NCI-H1048 (cell line): ENCODE measurements at regions not wholly inside any gene's neighbourhood (a gene's known extent, or its start where the extent isn't known, plus 50 kb on each side); places are given as distances from the start of the nearest gene placed in this dataset.
"Not testable (repeated sequence)": the region's sequence is repeated elsewhere in the genome, so short reads cannot be mapped to it uniquely, and the experiment has no call there.

ENCODE experiments used
- DNase-seq: peaks from one replicate; lab custom pipeline; 2025; lab: John Stamatoyannopoulos, UW

GRCh38 chr1:5733596-5733995, 258.6 kb downstream of the NPHP4 start:
- no peak for DNase-seq

GRCh38 chr1:5731110-5731423, 261.2 kb downstream of the NPHP4 start:
- DNase-seq, result no peak

GRCh38 chr1:5730272-5731109, 261.7 kb downstream of the NPHP4 start:
- no peak for DNase-seq

- DNase-seq, result no peak
Observed at GRCh38 chr1:5729636-5730145, 262.5 kb downstream of the NPHP4 start.

GRCh38 chr1:5728663-5729355, 263.4 kb downstream of the NPHP4 start:
- no peak for DNase-seq

GRCh38 chr1:5727871-5728643, 264.2 kb downstream of the NPHP4 start:
- DNase-seq, result no peak

GRCh38 chr1:5727191-5727590, 265.0 kb downstream of the NPHP4 start:
- no peak for DNase-seq

- not testable (repeated sequence) for DNase-seq
Observed at GRCh38 chr1:5726586-5727184, 265.5 kb downstream of the NPHP4 start.

GRCh38 chr1:5725855-5726585, 266.2 kb downstream of the NPHP4 start:
- DNase-seq, result no peak

GRCh38 chr1:5725406-5725805, 266.8 kb downstream of the NPHP4 start:
- no peak for DNase-seq

GRCh38 chr1:5724847-5725246, 267.4 kb downstream of the NPHP4 start:
- DNase-seq, result no peak

GRCh38 chr1:5722635-5723164, 269.5 kb downstream of the NPHP4 start:
- DNase-seq, result no peak

GRCh38 chr1:5721634-5722215, 270.5 kb downstream of the NPHP4 start:
- DNase-seq, result no peak

- DNase-seq, result no peak
Observed at GRCh38 chr1:5720936-5721335, 271.3 kb downstream of the NPHP4 start.

GRCh38 chr1:5720484-5720883, 271.7 kb downstream of the NPHP4 start:
- no peak for DNase-seq

- DNase-seq, result no peak
Observed at GRCh38 chr1:5720045-5720444, 272.2 kb downstream of the NPHP4 start.

GRCh38 chr1:5718831-5719632, 273.2 kb downstream of the NPHP4 start:
- no peak for DNase-seq

- DNase-seq, result no peak
Observed at GRCh38 chr1:5717031-5717682, 275.1 kb downstream of the NPHP4 start.

- DNase-seq, result no peak
Observed at GRCh38 chr1:5716126-5716525, 276.1 kb downstream of the NPHP4 start.
